ENCODE measurements at regions not wholly inside any gene's neighbourhood (a gene's known extent, or its start where the extent isn't known, plus 50 kb on each side); places are given as distances from the start of the nearest gene placed in this dataset.

DNA sequence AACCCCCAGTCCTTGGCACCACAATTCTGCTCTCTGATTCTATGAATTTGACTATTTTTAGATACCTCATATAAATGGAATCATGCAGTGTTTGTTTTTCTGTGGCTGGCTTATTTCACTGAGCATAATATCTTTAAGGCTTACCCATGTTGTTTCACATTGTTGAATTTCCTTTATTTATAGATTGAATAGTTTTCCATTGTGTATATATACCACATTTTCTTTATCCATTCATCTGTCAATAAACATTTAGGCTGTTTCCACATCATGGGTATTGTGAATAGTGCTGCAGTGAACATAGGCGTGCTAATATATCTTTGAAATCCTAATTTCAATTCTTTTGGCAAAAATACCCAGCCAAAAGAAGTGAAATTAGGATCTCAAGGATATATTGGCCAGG lies 126.7 kb upstream of the SLC38A2 start:
- FAIRE-seq = no peak
- intact Hi-C loops (cut with micrococcal nuclease) = no loop called here
- Histone ChIP-seq H3K36me3 (ENCODE audit: control insufficient read depth in 2 of 2, extremely low read depth in 1 of 2, insufficient read depth in 2 of 2, low read length in 2 of 2) (no peaks in the 10 kb centered on the region), H4K20me1 (replicated peaks; ENCODE audit: control insufficient read depth, extremely low read depth, insufficient read depth, low read length) (no peaks in the 10 kb centered on the region), H3K27me3 (ENCODE audit: control insufficient read depth in 2 of 2, insufficient read depth in 2 of 2, low read length in 2 of 2) (no peaks in the 10 kb centered on the region), H3K4me2 (ENCODE audit: insufficient read depth, low read length) (no peak overlapping the region), H3K4me1 (ENCODE audit: control insufficient read depth, extremely low read depth, insufficient read depth, low read length) (peaks cover 6% of the 10 kb centered on the region), H3K9ac (replicated peaks; ENCODE audit: extremely low read depth, insufficient read depth, low read length) (no peak overlapping the region), H3K9me3 (replicated peaks; ENCODE audit: control insufficient read depth, insufficient read depth, low read length) (no peaks in the 10 kb centered on the region), H3K4me3 (replicated peaks in 1 of 3; ENCODE audit: insufficient read depth in 1 of 3, low read depth in 1 of 3, low read length in 3 of 3) (no peak overlapping the region), H3K79me2 (ENCODE audit: control insufficient read depth, insufficient read depth, low read length) (no peaks in the 10 kb centered on the region), H2AFZ (ENCODE audit: low read depth, low read length) (no peak overlapping the region), H3K9me1 (replicated peaks; ENCODE audit: control insufficient read depth, extremely low read depth, insufficient read depth, low read length) (no peaks in the 10 kb centered on the region), H3K27ac (ENCODE audit: insufficient read depth, low read depth, low read length) (no peak overlapping the region)
- dilution Hi-C loops (cut with MboI; ENCODE audit: extremely low pct_ligation_motif_present, low sequenced_read_pairs) = no loop called here
- TF ChIP-seq, protein P1, sequence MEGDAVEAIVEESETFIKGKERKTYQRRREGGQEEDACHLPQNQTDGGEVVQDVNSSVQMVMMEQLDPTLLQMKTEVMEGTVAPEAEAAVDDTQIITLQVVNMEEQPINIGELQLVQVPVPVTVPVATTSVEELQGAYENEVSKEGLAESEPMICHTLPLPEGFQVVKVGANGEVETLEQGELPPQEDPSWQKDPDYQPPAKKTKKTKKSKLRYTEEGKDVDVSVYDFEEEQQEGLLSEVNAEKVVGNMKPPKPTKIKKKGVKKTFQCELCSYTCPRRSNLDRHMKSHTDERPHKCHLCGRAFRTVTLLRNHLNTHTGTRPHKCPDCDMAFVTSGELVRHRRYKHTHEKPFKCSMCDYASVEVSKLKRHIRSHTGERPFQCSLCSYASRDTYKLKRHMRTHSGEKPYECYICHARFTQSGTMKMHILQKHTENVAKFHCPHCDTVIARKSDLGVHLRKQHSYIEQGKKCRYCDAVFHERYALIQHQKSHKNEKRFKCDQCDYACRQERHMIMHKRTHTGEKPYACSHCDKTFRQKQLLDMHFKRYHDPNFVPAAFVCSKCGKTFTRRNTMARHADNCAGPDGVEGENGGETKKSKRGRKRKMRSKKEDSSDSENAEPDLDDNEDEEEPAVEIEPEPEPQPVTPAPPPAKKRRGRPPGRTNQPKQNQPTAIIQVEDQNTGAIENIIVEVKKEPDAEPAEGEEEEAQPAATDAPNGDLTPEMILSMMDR (IDR thresholded peaks at IDR 0.05; ENCODE audit: extremely low read depth in 1 of 2, insufficient read depth in 1 of 2, low read depth in 1 of 2, low read length in 2 of 2) = no peak
- no peak for TF ChIP-seq JUN (IDR thresholded peaks at IDR 0.05; ENCODE audit: borderline replicate concordance, insufficient read depth, insufficient read length, low read depth)
- no peak for DNase-seq (ENCODE audit: low read depth, low spot score)
- BruUV-seq (replicated peaks) = no TSS peak
- POLR2A ChIA-PET = no interaction called here
- CTCF ChIA-PET = no interaction called here

DNA sequence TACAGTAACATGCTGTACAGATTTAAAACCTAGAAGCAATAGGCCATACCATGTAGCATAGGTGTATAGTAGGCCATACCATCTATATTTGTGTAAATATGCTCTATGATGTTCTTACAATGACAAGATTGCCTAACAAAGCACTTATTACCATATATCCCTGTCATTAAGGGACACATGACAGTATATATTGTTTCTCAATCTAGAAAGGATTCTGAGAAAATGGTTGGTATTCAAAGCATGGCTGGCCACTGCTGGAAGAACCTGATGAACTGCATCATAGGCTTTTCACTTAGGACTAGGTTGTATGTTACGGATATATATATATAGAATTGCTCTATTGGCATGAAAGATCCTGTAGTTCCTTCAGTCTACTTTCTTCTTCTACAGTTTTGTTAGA lies 125.2 kb upstream of the SLC38A2 start:
- no peak overlapping the region for H3K27ac ChIP-seq (ENCODE audit: insufficient read depth, low read depth, low read length)
- no peaks in the 10 kb centered on the region for H4K20me1 ChIP-seq (replicated peaks; ENCODE audit: control insufficient read depth, extremely low read depth, insufficient read depth, low read length)
- no peaks in the 10 kb centered on the region for H3K36me3 ChIP-seq (ENCODE audit: control insufficient read depth in 2 of 2, extremely low read depth in 1 of 2, insufficient read depth in 2 of 2, low read length in 2 of 2)
- no peaks in the 10 kb centered on the region for H3K27me3 ChIP-seq (ENCODE audit: control insufficient read depth in 2 of 2, insufficient read depth in 2 of 2, low read length in 2 of 2)
- intact Hi-C loops (cut with micrococcal nuclease) = no loop called here
- FAIRE-seq (no peak), DNase-seq (ENCODE audit: low read depth, low spot score) (no peak)
- no peak overlapping the region for H3K9ac ChIP-seq (replicated peaks; ENCODE audit: extremely low read depth, insufficient read depth, low read length)
- no peak overlapping the region for H3K4me3 ChIP-seq (replicated peaks in 1 of 3; ENCODE audit: insufficient read depth in 1 of 3, low read depth in 1 of 3, low read length in 3 of 3)
- TF ChIP-seq EZH2 (IDR thresholded peaks at IDR 0.05; ENCODE audit: borderline replicate concordance, low read depth, low read length, severe bottlenecking) = no peak
- TF ChIP-seq POLR2AphosphoS5 (IDR thresholded peaks at IDR 0.05; ENCODE audit: insufficient read depth, low read depth, low read length) = no peak
- no peak for TF ChIP-seq FOS (IDR thresholded peaks at IDR 0.05; ENCODE audit: borderline replicate concordance, insufficient read depth, low read length)
- TF ChIP-seq MYC (IDR thresholded peaks at IDR 0.05; ENCODE audit: low read depth, low read length) = no peak
- no peak for TF ChIP-seq POLR2A (IDR thresholded peaks at IDR 0.05; ENCODE audit: low read depth, low read length)
- TF ChIP-seq, protein P2, sequence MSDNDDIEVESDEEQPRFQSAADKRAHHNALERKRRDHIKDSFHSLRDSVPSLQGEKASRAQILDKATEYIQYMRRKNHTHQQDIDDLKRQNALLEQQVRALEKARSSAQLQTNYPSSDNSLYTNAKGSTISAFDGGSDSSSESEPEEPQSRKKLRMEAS (IDR thresholded peaks at IDR 0.05; ENCODE audit: insufficient read depth, insufficient read length) = no peak
- no TSS peak for BruUV-seq (replicated peaks)
- no peaks in the 10 kb centered on the region for H3K9me1 ChIP-seq (replicated peaks; ENCODE audit: control insufficient read depth, extremely low read depth, insufficient read depth, low read length)
- ChIA-PET CTCF (interaction anchor here (0.7 to 1.1 kb wide), 2 partner anchors 114 to 164 kb away, joined by 3 to 6 read pairs; no protein-coding TSS in a partner anchor), POLR2A (no interaction called here)
- H3K4me2 ChIP-seq (ENCODE audit: insufficient read depth, low read length) = no peak overlapping the region
- H3K4me1 ChIP-seq (ENCODE audit: control insufficient read depth, extremely low read depth, insufficient read depth, low read length) = peaks cover 20% of the 10 kb centered on the region
- H3K9me3 ChIP-seq (replicated peaks; ENCODE audit: control insufficient read depth, insufficient read depth, low read length) = no peaks in the 10 kb centered on the region
- no peak overlapping the region for H2AFZ ChIP-seq (ENCODE audit: low read depth, low read length)
- dilution Hi-C loops (cut with MboI; ENCODE audit: extremely low pct_ligation_motif_present, low sequenced_read_pairs) = no loop called here
- H3K79me2 ChIP-seq (ENCODE audit: control insufficient read depth, insufficient read depth, low read length) = no peaks in the 10 kb centered on the region

Measured in endothelial cell of umbilical vein (primary cell).